DMS79 (cell line): ENCODE measurements at regions not wholly inside any gene's neighbourhood (a gene's known extent, or its start where the extent isn't known, plus 50 kb on each side); places are given as distances from the start of the nearest gene placed in this dataset.

ENCODE experiments used
- DNase-seq: peaks from one replicate; lab custom pipeline; 2025; lab: John Stamatoyannopoulos, UW

- DNase-seq = no peak
Observed at GRCh38 chr3:187823746-187824145, 78.5 kb upstream of the BCL6 start.

- no peak for DNase-seq
Observed at GRCh38 chr3:187827723-187828122, 82.5 kb upstream of the BCL6 start.

GRCh38 chr3:187828579-187829452, 83.5 kb upstream of the BCL6 start:
- DNase-seq = no peak

- DNase-seq = no peak
Observed at GRCh38 chr3:187830181-187830580, 84.9 kb upstream of the BCL6 start.

- no peak for DNase-seq
Observed at GRCh38 chr3:187831125-187832051, 86.1 kb upstream of the BCL6 start.

GRCh38 chr3:187832202-187832601, 86.9 kb upstream of the BCL6 start:
- DNase-seq = no peak

- no peak for DNase-seq
Observed at GRCh38 chr3:187833375-187833774, 88.1 kb upstream of the BCL6 start.

- DNase-seq = no peak
Observed at GRCh38 chr3:187833799-187834578, 88.7 kb upstream of the BCL6 start.

GRCh38 chr3:187836823-187837770, 91.8 kb upstream of the BCL6 start:
- DNase-seq = no peak

- DNase-seq = no peak
Observed at GRCh38 chr3:187838016-187838540, 92.8 kb upstream of the BCL6 start.

- no peak for DNase-seq
Observed at GRCh38 chr3:187839422-187839821, 94.2 kb upstream of the BCL6 start.

- DNase-seq = no peak
Observed at GRCh38 chr3:187840856-187841255, 95.6 kb upstream of the BCL6 start.

GRCh38 chr3:187841560-187841959, 96.3 kb upstream of the BCL6 start:
- no peak for DNase-seq

GRCh38 chr3:187843654-187844053, 98.4 kb upstream of the BCL6 start:
- no peak for DNase-seq

- DNase-seq = no peak
Observed at GRCh38 chr3:187844708-187845107, 99.4 kb upstream of the BCL6 start.

GRCh38 chr3:187845826-187846225, 100.6 kb upstream of the BCL6 start:
- no peak for DNase-seq

GRCh38 chr3:187848401-187848800, 103.1 kb upstream of the BCL6 start:
- no peak for DNase-seq

- no peak for DNase-seq
Observed at GRCh38 chr3:187849016-187849654, 103.9 kb upstream of the BCL6 start.

GRCh38 chr3:187850258-187850921, 105.1 kb upstream of the BCL6 start:
- DNase-seq = no peak
